NB4 (cell line): ENCODE measurements at regions not wholly inside any gene's neighbourhood (a gene's known extent, or its start where the extent isn't known, plus 50 kb on each side); places are given as distances from the start of the nearest gene placed in this dataset.
"Not testable (repeated sequence)": the region's sequence is repeated elsewhere in the genome, so short reads cannot be mapped to it uniquely, and the experiment has no call there.

ENCODE experiments used
- DNase-seq: peaks from one replicate; pipeline ENCODE4 v3.0.0; 2010; ENCODE audit warnings: low read depth
- H3K4me3 ChIP-seq: one replicate; pipeline ENCODE4 v1.5.1; 2011; ENCODE audit warnings: mild to moderate bottlenecking, low read depth, low read length, moderate library complexity
- MYC ChIP-seq: IDR thresholded peaks from 2 replicates; pipeline ENCODE4 v1.6.1; 2011; ENCODE audit warnings: low read depth, low read length
- POLR2A ChIP-seq: IDR thresholded peaks from 2 replicates; pipeline ENCODE4 v1.6.1; 2011; ENCODE audit warnings: mild to moderate bottlenecking; ENCODE audit not compliant: insufficient read length; ENCODE audit errors: extremely low read depth
- TF ChIP-seq, protein P1 (sequence below): IDR thresholded peaks from 2 replicates; pipeline ENCODE4 v1.6.1; 2011; ENCODE audit warnings: low read depth, low read length
- TF ChIP-seq, protein P2 (sequence below): IDR thresholded peaks from one replicate; pipeline ENCODE4 v1.5.1; 2012; ENCODE audit warnings: low read depth, low read length

DNA sequence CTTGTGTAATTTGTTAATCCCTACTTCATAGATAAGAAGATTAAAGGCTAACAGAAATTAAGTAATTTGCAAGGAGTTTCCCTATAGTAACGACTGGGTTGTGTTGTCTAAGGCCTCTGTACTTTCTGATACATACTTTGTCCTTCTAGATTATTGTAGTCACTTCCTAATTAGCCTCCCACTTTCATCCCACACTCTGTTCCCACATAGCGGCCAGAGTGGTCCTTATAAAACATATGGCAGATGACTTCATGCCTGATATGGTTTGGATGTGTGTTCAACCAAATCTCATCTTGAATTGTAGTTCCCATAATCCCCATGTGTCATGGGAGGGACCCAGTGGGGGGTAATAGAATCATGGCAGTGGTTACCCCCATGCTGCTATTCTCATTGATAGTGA is 120.5 kb upstream of the DAB1 start:
- no peak for DNase-seq
- TF ChIP-seq, protein P1, sequence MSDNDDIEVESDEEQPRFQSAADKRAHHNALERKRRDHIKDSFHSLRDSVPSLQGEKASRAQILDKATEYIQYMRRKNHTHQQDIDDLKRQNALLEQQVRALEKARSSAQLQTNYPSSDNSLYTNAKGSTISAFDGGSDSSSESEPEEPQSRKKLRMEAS, result no peak
- no peak for TF ChIP-seq POLR2A
- no peak for TF ChIP-seq MYC
- TF ChIP-seq, protein P2, sequence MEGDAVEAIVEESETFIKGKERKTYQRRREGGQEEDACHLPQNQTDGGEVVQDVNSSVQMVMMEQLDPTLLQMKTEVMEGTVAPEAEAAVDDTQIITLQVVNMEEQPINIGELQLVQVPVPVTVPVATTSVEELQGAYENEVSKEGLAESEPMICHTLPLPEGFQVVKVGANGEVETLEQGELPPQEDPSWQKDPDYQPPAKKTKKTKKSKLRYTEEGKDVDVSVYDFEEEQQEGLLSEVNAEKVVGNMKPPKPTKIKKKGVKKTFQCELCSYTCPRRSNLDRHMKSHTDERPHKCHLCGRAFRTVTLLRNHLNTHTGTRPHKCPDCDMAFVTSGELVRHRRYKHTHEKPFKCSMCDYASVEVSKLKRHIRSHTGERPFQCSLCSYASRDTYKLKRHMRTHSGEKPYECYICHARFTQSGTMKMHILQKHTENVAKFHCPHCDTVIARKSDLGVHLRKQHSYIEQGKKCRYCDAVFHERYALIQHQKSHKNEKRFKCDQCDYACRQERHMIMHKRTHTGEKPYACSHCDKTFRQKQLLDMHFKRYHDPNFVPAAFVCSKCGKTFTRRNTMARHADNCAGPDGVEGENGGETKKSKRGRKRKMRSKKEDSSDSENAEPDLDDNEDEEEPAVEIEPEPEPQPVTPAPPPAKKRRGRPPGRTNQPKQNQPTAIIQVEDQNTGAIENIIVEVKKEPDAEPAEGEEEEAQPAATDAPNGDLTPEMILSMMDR, result no peak
- no peak overlapping the region for H3K4me3 ChIP-seq

DNA sequence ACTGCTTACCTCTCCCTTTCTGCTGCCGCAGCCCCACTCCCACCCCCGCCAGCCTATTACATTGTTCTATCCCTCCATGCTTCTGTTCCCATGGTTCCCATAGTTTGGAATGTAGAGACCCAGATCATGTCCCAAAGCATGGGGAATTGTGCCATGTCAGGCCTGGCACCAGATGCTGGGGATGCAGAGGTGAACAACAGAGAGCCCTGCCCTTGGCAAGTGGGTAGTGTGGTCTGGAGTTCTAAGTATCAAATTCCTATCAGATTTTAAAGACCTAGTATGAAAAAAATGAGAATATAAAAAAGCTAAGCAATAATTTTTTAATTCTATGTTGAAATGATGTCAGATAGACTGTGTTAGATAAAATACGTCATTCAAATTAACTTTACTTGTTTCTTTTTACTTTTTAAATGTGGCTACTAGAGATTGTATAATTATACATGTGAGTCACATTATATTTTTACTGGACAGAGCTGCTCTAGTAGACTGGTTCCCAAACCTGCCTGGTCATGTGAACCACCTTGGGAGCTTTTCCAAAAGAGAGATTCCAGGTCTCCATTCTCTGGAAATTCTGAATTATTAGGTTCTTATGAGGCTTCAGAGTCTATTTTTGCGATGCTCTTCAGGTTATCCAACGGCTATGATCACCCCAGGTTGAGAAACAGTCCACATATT is 113.0 kb upstream of the DAB1 start:
- TF ChIP-seq MYC, result no peak
- TF ChIP-seq, protein P1, result no peak
- DNase-seq, result no peak
- no peak overlapping the region for H3K4me3 ChIP-seq

DNA sequence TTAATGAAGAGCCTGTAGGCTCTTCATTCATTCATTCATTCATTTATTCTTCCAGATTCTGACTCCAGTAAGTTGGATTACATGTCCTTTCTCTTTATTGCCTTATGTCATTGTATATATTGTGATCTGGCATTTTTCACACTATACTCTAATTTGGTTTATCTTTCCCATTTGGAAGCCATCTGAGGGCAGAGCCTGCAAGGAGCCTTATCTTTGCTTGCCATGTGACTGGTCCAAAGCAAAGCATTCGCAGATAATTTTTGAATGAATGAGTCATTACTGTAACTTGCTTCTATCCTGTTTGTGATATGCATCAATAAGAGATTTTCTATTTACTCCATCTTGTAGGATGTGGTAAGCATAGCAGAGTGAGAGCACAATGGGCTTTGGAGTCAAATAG is 108.4 kb upstream of the DAB1 start:
- no peak overlapping the region for H3K4me3 ChIP-seq
- no peak for DNase-seq
- TF ChIP-seq, protein P2, result no peak
- TF ChIP-seq, protein P1, result no peak
- TF ChIP-seq MYC (no peak), POLR2A (no peak)

DNA sequence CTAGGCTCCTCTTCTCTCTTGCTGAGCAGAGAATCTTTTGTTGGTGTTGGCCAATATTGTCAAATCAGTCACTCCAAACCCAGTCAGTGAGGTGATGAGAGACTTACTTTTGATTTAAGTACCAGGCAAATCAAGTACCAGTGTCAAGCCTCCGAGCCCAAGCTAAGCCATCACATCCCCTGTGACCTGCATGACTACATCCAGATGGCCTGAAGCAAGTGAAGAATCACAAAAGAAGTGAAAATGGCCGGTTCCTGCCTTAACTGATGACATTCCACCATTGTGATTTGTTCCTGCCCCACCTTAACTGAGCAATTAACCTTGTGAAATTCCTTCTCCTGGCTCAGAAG is 107.0 kb upstream of the DAB1 start:
- not testable (repeated sequence) for DNase-seq, H3K4me3 ChIP-seq

DNA sequence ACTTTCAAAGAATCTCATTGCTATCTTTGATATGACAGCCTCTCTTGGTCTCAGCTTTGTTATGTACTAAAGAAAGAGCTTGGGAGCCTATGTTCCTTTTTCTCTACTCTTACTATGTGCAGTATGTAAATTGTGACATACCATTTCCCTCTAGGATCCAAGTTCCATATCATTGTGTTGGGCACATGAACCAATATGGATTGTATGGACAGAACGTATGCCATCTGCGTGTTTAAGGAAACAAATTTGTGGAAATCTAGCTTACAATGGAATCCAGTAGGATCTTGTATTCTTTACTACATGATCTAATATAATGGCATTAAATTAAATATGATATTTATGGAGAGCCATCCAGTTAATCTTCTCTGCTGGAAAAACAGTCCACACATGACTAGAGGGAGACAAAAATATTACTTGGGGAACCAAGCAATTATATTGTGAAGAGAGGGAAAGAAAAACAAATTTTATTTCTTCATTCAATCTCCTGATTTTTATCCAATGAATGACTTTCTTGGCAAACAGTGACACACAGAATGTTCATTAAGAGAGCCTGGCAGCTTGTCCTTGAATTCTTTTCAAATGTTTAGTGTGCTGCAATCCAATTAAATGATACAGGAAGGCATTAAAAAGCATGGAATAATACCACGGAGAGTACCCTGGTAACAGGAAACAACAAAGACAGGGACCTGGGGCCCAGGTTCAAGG is 106.5 kb upstream of the DAB1 start:
- DNase-seq, result no peak
- H3K4me3 ChIP-seq, result no peak overlapping the region
- no peak for TF ChIP-seq POLR2A
- TF ChIP-seq, protein P1, result no peak
- TF ChIP-seq, protein P2, result no peak
- no peak for TF ChIP-seq MYC

DNA sequence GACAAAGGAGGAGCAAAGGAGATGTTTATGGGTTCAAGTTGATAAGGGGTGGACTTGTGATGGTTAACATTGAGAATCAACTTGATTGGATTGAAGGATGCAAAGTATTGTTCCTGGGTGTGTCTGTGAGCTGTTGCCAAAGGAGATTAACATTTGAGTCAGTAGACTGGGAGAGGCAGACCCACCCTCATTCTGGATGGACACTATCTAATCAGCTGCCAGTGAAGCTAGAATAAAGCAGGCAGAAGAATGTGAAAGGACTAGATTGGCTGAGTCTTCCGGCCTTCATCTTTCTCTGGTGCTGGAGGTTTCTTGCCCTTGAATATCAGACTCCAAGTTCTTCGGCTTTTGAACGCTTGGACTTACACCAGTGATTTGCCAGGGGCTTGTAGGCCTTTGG is 98.7 kb upstream of the DAB1 start:
- no peak for TF ChIP-seq MYC
- TF ChIP-seq POLR2A, result no peak
- TF ChIP-seq, protein P1, result no peak
- TF ChIP-seq, protein P2, result no peak
- H3K4me3 ChIP-seq, result no peak overlapping the region
- DNase-seq, result no peak
